NCI-H1105 (cell line): ENCODE measurements at regions not wholly inside any gene's neighbourhood (a gene's known extent, or its start where the extent isn't known, plus 50 kb on each side); places are given as distances from the start of the nearest gene placed in this dataset.
A peak's percentile ranks its signal among the peaks of the same experiment; 100 is the strongest.

Experiments
- DNase-seq: peaks from one replicate; lab custom pipeline; 2025; lab: John Stamatoyannopoulos, UW

DNA sequence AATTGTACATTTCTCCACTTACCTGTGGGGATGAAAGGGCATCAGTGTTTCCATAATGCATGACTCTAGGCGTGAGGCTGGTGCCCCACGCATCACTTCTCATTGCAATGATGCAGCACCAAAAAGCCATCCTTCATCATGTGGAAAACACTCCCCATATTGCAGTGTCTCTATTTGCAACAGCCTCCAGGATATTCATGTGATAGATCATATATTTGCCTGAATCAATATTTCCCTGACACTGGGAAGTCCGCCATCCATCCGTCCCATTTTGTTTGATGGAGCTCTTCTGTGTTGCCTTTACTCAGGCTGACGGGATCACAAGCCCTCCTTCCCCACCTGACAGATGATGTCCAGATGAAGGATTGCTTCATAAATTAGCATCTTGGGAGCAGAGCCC, 74.5 kb upstream of the CAMK1G start:
- no peak for DNase-seq

GRCh38 chr1:209510063-209510462, 73.5 kb upstream of the CAMK1G start:
- no peak for DNase-seq

- no peak for DNase-seq
Observed at GRCh38 chr1:209511169-209511568, 72.3 kb upstream of the CAMK1G start.

- no peak for DNase-seq
Observed at GRCh38 chr1:209512821-209513220, 70.7 kb upstream of the CAMK1G start.

DNA sequence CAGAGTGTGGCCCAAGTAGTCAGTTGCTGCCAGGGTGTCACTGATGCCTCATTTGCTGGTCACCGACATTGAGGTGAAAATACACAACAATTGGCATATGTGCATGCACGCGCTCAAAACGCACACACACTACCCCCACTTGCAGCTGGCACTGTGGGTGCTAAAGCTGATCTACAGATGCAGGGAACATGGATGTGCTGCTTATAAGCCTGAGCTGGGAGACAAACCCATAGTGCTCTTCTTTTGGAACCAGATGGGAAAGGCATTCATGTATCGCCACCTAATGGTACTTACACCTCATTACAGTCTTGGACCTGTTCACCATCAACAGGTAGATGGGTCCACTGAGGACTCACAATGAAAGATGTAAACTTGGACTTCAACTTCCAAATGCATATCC, 70.3 kb upstream of the CAMK1G start:
- peak; percentile 35 for DNase-seq

DNA sequence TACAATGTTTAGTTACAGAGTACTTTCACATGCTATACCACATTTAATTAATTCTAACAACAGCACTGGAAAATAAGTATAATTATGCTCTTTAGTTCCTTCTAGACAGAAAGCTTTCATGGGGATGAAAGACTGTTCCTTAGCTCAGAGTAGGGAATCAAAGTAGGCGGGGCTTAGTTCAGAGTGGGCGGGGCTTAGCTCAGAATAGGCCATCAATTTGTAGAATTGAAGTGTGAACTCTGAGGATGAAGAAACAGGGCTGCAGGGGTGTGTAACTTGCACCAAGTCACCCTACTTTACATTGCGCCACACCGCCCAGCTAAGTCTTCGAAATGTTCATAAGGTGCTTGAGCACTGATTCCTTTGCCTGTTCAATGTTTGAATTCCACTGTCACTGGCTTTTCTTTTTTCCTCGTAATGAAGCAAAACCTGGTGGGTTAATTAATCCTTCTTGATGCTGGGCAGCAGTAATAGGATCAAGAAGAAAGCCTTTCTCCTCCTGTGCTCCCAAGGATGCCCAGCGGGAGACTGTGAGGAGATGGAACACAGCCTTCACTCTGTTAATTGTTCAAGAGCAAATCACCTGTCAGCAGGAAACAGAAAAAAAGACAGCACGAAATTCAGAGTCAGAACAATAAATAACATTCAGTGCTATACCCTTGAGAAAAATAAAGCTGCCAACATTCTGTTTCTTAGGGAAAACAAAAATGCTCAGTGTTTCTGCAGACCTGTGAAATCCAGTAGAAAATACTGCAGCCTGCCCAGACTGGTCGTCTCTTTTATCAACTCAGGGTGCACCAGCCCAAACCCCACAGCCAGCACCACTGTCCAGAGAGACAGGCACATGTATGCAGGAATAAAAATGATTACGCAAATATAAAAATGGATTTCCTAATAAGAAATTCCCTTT, 66.5 kb upstream of the CAMK1G start:
- no peak for DNase-seq

DNA sequence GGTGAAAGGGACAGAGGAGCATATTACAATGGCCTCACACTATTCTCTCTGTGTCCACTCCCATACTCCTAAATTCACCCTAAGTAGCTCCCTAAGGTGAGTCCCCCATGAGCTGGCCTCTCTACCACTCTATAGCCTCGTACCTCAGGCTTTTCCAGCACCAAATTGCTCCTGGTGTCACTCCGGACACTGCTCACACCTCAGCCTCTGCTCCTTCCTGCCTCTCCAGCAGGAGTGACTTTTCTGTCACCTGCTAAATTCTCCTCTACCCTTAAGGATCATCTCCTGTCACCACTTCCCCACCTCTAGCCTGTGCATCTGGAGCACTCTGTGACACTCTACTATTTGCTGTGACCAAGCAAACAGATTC, 65.8 kb upstream of the CAMK1G start:
- DNase-seq, result no peak

- DNase-seq, result no peak
Observed at GRCh38 chr1:209519786-209520185, 63.7 kb upstream of the CAMK1G start.

DNA sequence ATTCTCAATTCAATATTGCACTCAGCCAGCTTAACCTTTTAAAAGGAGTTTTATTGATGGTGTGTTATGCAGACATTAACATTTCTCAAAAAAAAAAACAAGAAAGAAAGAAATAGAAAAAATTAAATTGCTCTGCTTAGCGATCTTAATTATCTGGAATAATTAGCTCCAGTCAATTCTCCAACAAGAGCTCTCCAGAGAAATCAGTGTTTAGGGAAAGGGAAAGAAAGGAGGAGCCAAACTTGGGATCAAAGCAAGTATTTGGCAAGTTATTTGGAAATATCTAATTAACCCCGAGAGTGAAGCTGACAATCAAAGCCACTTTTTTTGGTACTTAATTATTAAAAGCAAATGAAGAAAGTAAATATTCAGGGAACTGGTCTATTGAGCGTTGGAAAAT, 60.7 kb upstream of the CAMK1G start:
- DNase-seq, result no peak

DNA sequence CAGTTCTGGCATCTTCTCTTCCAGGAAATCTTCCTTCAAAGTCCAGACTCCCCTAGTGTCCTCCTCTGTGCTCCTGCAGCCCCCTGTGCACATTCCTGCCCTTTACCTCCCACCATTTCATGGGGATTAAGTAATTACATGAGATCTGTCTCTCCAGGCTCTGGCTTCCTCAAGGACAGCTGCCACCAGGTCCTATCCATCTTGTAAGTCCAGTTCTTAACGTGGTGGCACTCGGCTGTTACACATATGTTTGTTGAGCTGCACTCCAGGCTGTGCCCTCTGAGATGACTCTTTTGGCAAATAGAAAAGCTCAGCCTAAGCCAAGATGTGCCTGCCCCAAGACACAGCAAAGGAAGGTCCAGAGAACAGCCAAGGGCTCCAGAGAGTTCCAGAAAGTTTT, 57.4 kb upstream of the CAMK1G start:
- no peak for DNase-seq

DNA sequence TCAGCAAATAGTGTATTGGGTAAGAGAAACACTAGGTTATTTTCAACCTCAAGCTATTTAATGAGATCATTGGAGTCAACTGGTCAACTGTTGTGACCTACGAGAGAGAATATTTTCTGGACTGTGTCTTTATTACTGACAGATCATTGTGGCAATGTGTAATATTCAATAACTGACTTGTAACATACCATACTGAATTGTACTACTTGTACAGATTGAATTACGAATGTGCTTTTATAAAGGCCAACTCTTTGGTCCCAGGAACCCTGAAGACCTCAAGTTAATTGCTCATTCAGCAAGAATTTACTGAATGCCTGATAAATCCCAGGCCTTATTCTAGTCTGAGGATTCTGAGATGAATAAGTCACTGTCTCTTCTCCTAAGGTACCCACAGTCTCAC, 56.1 kb upstream of the CAMK1G start:
- no peak for DNase-seq

DNA sequence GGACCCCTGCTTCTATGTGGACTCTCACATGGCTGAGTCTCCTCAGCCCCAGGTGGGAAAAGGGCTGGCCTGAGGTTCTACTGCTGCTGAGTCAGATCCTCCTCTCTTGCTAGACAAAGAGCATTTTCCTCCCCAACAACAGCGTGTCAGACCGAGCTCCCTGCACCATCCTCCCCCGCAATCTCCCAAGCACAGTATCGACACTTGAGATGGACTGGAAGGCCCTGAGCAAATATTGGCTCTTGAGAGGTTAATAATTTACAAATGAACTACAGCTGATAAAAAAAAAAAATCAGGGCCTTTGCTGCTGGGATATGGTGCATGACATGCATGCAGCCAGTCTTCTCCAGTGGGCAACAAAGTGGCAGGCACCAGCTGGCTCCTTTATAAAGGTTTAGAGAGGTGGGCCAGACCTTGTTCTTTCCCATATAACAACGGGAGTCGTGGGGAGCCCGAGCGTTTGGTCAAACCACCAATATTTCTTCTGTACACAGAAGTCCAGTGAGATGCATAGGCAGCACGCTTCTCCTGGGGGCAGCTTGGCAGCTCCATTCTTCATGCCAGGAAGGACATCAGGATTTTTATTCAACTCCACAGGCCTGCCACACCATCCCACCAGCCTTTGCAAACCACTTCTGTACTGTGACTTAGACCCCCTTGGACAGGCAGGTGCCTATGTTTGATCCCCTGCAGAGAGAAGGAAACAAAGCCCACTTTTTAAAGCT, 55.4 kb upstream of the CAMK1G start:
- no peak for DNase-seq

- no peak for DNase-seq
Observed at GRCh38 chr1:209529233-209529632, 54.3 kb upstream of the CAMK1G start.

GRCh38 chr1:209531006-209531405, 52.5 kb upstream of the CAMK1G start:
- peak; percentile 4 for DNase-seq

DNA sequence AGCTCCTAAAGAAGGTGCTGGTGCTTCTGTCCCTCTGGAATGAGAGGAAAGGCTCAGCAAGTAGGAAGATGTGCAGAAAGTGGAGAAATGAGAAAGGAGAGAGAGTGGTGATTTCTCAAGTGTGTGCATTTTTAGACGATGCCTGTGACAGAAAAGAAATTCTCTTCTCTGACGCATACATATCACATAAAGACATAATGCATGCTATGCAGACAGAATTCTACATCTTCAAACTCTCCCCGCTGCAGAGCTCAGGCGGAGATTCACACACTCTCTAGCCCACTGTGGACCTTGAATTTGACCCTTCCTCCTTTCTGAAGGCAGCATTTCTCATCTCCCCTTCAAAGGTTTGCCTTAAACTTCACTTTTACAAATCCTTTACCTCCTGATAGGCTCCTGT, 52.0 kb upstream of the CAMK1G start:
- DNase-seq, result no peak
